ENCODE measurements at regions not wholly inside any gene's neighbourhood (a gene's known extent, or its start where the extent isn't known, plus 50 kb on each side); places are given as distances from the start of the nearest gene placed in this dataset.

- H3K36me3 ChIP-seq (ENCODE audit: insufficient read depth), result peaks cover under 1% of the 10 kb centered on the region; the same call in 1 of the 2 replicates
- Mint-ChIP-seq H3K9me3 (peaks cover 76% of the 10 kb centered on the region), H3K4me3 (no peak overlapping the region), H3K27me3 (ENCODE audit: insufficient read depth, low read depth, poor library complexity) (no peaks in the 10 kb centered on the region), H3K27ac (no peak overlapping the region), H3K4me1 (no peaks in the 10 kb centered on the region), H3K36me3 (ENCODE audit: low read depth) (peaks cover 32% of the 10 kb centered on the region; the same call in 2 of the 3 replicates)
- no peak overlapping the region for H3K4me3 ChIP-seq
- ATAC-seq (no peak), DNase-seq (ENCODE audit: low spot score) (no peak)
- no peaks in the 10 kb centered on the region for H4K20me1 ChIP-seq (replicated peaks; ENCODE audit: insufficient read depth)
- H3K4me1 ChIP-seq (ENCODE audit: insufficient read depth), result no peaks in the 10 kb centered on the region
- H3K4me2 ChIP-seq, result no peak overlapping the region
- TF ChIP-seq EZH2phosphoT487 (IDR thresholded peaks at IDR 0.05; ENCODE audit: unreplicated experiment) (no peak), EZH2 (IDR thresholded peaks at IDR 0.05; ENCODE audit: low read depth, unreplicated experiment) (no peak), CREB1 (CRISPR knock-in tag; IDR thresholded peaks at IDR 0.05; ENCODE audit: low read depth) (no peak), STAT1 (IDR thresholded peaks at IDR 0.05; ENCODE audit: unreplicated experiment) (no peak), POLR2AphosphoS5 (IDR thresholded peaks at IDR 0.05; ENCODE audit: low read depth) (no peak), JUNB (IDR thresholded peaks at IDR 0.05; ENCODE audit: unreplicated experiment) (no peak), REST (IDR thresholded peaks at IDR 0.05; ENCODE audit: unreplicated experiment) (no peak), NANOG (IDR thresholded peaks at IDR 0.05; ENCODE audit: borderline replicate concordance) (no peak), ZNF114 (CRISPR knock-in tag; IDR thresholded peaks at IDR 0.05) (no peak), CTCF (conservative IDR thresholded peaks at IDR 0.05; ENCODE audit: low read depth in 2 of 2) (no peak), ZNF331 (CRISPR knock-in tag; IDR thresholded peaks at IDR 0.05; ENCODE audit: low read depth) (no peak)
- TF ChIP-seq, protein P1, sequence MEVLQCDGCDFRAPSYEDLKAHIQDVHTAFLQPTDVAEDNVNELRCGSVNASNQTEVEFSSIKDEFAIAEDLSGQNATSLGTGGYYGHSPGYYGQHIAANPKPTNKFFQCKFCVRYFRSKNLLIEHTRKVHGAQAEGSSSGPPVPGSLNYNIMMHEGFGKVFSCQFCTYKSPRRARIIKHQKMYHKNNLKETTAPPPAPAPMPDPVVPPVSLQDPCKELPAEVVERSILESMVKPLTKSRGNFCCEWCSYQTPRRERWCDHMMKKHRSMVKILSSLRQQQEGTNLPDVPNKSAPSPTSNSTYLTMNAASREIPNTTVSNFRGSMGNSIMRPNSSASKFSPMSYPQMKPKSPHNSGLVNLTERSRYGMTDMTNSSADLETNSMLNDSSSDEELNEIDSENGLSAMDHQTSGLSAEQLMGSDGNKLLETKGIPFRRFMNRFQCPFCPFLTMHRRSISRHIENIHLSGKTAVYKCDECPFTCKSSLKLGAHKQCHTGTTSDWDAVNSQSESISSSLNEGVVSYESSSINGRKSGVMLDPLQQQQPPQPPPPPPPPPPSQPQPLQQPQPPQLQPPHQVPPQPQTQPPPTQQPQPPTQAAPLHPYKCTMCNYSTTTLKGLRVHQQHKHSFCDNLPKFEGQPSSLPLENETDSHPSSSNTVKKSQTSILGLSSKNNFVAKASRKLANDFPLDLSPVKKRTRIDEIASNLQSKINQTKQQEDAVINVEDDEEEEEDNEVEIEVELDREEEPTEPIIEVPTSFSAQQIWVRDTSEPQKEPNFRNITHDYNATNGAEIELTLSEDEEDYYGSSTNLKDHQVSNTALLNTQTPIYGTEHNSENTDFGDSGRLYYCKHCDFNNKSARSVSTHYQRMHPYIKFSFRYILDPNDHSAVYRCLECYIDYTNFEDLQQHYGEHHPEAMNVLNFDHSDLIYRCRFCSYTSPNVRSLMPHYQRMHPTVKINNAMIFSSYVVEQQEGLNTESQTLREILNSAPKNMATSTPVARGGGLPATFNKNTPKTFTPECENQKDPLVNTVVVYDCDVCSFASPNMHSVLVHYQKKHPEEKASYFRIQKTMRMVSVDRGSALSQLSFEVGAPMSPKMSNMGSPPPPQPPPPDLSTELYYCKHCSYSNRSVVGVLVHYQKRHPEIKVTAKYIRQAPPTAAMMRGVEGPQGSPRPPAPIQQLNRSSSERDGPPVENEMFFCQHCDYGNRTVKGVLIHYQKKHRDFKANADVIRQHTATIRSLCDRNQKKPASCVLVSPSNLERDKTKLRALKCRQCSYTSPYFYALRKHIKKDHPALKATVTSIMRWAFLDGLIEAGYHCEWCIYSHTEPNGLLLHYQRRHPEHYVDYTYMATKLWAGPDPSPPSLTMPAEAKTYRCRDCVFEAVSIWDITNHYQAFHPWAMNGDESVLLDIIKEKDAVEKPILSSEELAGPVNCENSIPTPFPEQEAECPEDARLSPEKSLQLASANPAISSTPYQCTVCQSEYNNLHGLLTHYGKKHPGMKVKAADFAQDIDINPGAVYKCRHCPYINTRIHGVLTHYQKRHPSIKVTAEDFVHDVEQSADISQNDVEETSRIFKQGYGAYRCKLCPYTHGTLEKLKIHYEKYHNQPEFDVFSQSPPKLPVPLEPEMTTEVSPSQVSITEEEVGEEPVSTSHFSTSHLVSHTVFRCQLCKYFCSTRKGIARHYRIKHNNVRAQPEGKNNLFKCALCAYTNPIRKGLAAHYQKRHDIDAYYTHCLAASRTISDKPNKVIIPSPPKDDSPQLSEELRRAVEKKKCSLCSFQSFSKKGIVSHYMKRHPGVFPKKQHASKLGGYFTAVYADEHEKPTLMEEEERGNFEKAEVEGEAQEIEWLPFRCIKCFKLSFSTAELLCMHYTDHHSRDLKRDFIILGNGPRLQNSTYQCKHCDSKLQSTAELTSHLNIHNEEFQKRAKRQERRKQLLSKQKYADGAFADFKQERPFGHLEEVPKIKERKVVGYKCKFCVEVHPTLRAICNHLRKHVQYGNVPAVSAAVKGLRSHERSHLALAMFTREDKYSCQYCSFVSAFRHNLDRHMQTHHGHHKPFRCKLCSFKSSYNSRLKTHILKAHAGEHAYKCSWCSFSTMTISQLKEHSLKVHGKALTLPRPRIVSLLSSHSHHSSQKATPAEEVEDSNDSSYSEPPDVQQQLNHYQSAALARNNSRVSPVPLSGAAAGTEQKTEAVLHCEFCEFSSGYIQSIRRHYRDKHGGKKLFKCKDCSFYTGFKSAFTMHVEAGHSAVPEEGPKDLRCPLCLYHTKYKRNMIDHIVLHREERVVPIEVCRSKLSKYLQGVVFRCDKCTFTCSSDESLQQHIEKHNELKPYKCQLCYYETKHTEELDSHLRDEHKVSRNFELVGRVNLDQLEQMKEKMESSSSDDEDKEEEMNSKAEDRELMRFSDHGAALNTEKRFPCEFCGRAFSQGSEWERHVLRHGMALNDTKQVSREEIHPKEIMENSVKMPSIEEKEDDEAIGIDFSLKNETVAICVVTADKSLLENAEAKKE (CRISPR knock-in tag; IDR thresholded peaks at IDR 0.05), result no peak
- TF ChIP-seq, protein P2, sequence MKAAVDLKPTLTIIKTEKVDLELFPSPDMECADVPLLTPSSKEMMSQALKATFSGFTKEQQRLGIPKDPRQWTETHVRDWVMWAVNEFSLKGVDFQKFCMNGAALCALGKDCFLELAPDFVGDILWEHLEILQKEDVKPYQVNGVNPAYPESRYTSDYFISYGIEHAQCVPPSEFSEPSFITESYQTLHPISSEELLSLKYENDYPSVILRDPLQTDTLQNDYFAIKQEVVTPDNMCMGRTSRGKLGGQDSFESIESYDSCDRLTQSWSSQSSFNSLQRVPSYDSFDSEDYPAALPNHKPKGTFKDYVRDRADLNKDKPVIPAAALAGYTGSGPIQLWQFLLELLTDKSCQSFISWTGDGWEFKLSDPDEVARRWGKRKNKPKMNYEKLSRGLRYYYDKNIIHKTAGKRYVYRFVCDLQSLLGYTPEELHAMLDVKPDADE (IDR thresholded peaks at IDR 0.05), result no peak
- no peak overlapping the region for H2AFZ ChIP-seq
- peaks cover 6% of the 10 kb centered on the region; the same call in 1 of the 2 replicates for H3K9me2 ChIP-seq (ENCODE audit: insufficient read depth)
- H3K79me2 ChIP-seq (replicated peaks; ENCODE audit: insufficient read depth), result no peaks in the 10 kb centered on the region
- no peak overlapping the region for H3K27ac ChIP-seq (ENCODE audit: low read depth)
- no peaks in the 10 kb centered on the region for H3K27me3 ChIP-seq (ENCODE audit: insufficient read depth)
- no peaks in the 10 kb centered on the region for H3F3A ChIP-seq (replicated peaks; ENCODE audit: low read depth)
Observed at GRCh38 chr4:77336411-77337142, 179.6 kb downstream of the CCNG2 start.
